ENCODE measurements at regions not wholly inside any gene's neighbourhood (a gene's known extent, or its start where the extent isn't known, plus 50 kb on each side); places are given as distances from the start of the nearest gene placed in this dataset.

GRCh38 chr17:33352526-33352925, 59.4 kb upstream of the ASIC2 start:
- no peak for DNase-seq (ENCODE audit: low read depth, low spot score)

- no peak for DNase-seq (ENCODE audit: low read depth, low spot score)
These were observed 63.2 kb upstream of the ASIC2 start for GRCh38 chr17:33356266-33356665.

- DNase-seq (ENCODE audit: low read depth, low spot score), result no peak
These were observed 70.4 kb upstream of the ASIC2 start for GRCh38 chr17:33363475-33363874.

GRCh38 chr17:33366960-33367359, 73.9 kb upstream of the ASIC2 start:
- no peak for DNase-seq (ENCODE audit: low read depth, low spot score)

GRCh38 chr17:33369149-33369548, 76.1 kb upstream of the ASIC2 start:
- no peak for DNase-seq (ENCODE audit: low read depth, low spot score)

GRCh38 chr17:33369876-33370275, 76.8 kb upstream of the ASIC2 start:
- DNase-seq (ENCODE audit: low read depth, low spot score), result no peak

GRCh38 chr17:33370401-33370800, 77.3 kb upstream of the ASIC2 start:
- DNase-seq (ENCODE audit: low read depth, low spot score), result no peak

- DNase-seq (ENCODE audit: low read depth, low spot score), result no peak
These were observed 78.3 kb upstream of the ASIC2 start for GRCh38 chr17:33371377-33371776.

- no peak for DNase-seq (ENCODE audit: low read depth, low spot score)
These were observed 80.2 kb upstream of the ASIC2 start for GRCh38 chr17:33373273-33373672.

GRCh38 chr17:33375103-33375502, 82.0 kb upstream of the ASIC2 start:
- no peak for DNase-seq (ENCODE audit: low read depth, low spot score)

GRCh38 chr17:33375783-33376182, 82.7 kb upstream of the ASIC2 start:
- no peak for DNase-seq (ENCODE audit: low read depth, low spot score)

GRCh38 chr17:33377837-33378595, 84.9 kb upstream of the ASIC2 start:
- no peak for DNase-seq (ENCODE audit: low read depth, low spot score)

- no peak for DNase-seq (ENCODE audit: low read depth, low spot score)
These were observed 88.1 kb upstream of the ASIC2 start for GRCh38 chr17:33381201-33381600.

GRCh38 chr17:33383488-33384023, 90.5 kb upstream of the ASIC2 start:
- DNase-seq (ENCODE audit: low read depth, low spot score), result no peak

- DNase-seq (ENCODE audit: low read depth, low spot score), result no peak
These were observed 92.0 kb upstream of the ASIC2 start for GRCh38 chr17:33385133-33385532.

- DNase-seq (ENCODE audit: low read depth, low spot score), result no peak
These were observed 92.6 kb upstream of the ASIC2 start for GRCh38 chr17:33385713-33386112.

GRCh38 chr17:33387406-33387805, 94.3 kb upstream of the ASIC2 start:
- no peak for DNase-seq (ENCODE audit: low read depth, low spot score)

- DNase-seq (ENCODE audit: low read depth, low spot score), result no peak
These were observed 96.5 kb upstream of the ASIC2 start for GRCh38 chr17:33389504-33390135.

- no peak for DNase-seq (ENCODE audit: low read depth, low spot score)
These were observed 97.5 kb upstream of the ASIC2 start for GRCh38 chr17:33390479-33391176.

- no peak for DNase-seq (ENCODE audit: low read depth, low spot score)
These were observed 103.7 kb upstream of the ASIC2 start for GRCh38 chr17:33396818-33397217.

- no peak for DNase-seq (ENCODE audit: low read depth, low spot score)
These were observed 105.3 kb upstream of the ASIC2 start for GRCh38 chr17:33398386-33398785.

GRCh38 chr17:33401249-33401648, 108.2 kb upstream of the ASIC2 start:
- no peak for DNase-seq (ENCODE audit: low read depth, low spot score)

Data from pulmonary artery endothelial cell (primary cell).